ENCODE measurements at regions not wholly inside any gene's neighbourhood (a gene's known extent, or its start where the extent isn't known, plus 50 kb on each side); places are given as distances from the start of the nearest gene placed in this dataset.
"Not testable (repeated sequence)": the region's sequence is repeated elsewhere in the genome, so short reads cannot be mapped to it uniquely, and the experiment has no call there.

DNA sequence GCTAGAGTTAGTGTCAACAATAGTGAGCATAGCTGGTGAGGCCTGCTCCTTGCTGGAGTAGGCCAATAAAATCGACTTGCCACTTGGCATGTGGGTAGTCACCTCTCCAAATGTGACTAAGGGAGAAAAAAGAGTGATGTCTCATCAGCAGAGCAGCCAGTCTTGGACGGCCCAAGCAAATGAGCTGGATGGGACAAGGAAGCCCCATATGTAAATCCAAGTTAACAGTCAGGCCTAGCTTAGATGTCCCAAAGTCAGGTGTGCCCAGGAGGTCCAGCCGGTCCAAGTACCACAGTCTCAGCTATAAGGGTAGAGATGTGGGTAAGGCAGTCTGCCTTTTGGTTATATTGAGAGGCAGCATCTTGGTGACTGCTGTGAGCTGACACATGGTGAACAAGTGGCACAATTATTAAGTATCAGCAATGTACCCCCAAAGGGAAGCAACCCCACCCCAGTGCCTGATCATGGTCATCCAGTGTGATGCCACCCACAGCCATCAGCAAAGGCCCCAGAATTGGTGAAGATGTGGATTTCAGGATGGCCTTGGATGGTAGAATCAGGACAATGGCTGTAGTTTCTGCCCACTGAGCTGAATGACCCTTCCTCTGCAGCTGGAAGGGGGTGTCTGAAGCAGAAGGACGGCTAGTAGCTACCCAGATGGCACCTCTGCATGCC, 83.4 kb downstream of the TNFRSF13B start:
- TF ChIP-seq, protein P1, sequence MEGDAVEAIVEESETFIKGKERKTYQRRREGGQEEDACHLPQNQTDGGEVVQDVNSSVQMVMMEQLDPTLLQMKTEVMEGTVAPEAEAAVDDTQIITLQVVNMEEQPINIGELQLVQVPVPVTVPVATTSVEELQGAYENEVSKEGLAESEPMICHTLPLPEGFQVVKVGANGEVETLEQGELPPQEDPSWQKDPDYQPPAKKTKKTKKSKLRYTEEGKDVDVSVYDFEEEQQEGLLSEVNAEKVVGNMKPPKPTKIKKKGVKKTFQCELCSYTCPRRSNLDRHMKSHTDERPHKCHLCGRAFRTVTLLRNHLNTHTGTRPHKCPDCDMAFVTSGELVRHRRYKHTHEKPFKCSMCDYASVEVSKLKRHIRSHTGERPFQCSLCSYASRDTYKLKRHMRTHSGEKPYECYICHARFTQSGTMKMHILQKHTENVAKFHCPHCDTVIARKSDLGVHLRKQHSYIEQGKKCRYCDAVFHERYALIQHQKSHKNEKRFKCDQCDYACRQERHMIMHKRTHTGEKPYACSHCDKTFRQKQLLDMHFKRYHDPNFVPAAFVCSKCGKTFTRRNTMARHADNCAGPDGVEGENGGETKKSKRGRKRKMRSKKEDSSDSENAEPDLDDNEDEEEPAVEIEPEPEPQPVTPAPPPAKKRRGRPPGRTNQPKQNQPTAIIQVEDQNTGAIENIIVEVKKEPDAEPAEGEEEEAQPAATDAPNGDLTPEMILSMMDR (IDR thresholded peaks at IDR 0.05; ENCODE audit: low read depth, low read length, missing control alignments): no peak
- H3K4me3 ChIP-seq (ENCODE audit: low read depth, low read length): no peak overlapping the region
- DNase-seq (ENCODE audit: low read depth): no peak

- H3K4me3 ChIP-seq (ENCODE audit: low read depth, low read length): no peak overlapping the region
- TF ChIP-seq, protein P1 (IDR thresholded peaks at IDR 0.05; ENCODE audit: low read depth, low read length, missing control alignments): no peak
- no peak for DNase-seq (ENCODE audit: low read depth)
Observed at GRCh38 chr17:16887523-16888095, 84.3 kb downstream of the TNFRSF13B start.

DNA sequence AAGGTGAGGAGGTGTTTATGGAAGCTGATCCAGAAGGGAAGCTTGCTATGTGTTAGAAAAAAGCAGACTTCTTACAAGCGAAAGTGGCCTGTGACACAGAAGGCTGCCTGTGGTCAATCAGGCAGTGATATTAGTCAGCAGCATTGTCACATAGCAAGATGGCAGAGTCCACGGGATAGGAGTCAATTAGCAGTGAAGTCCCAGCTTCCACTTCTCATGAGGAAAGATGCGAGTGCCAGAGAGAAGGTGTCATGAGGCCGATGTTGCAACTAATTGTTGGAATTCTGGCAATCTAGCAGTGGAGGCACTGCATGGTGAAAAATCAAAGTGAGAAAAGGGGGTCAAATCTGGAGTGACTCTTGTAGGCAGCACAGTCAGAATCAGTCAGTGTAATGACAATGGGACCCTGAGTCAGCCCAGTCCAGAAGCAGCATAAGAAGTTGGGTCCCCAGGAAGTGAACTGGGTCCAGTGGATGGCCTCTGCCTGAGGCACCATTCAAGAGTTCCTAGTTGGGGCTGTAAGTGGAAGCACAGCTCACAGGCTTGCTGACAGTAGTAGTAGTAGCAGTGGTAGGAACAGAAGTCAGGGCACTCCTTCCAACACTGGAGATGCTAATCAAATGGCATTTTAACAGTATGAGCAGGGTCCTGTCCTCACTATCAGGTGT, 85.1 kb downstream of the TNFRSF13B start:
- DNase-seq (ENCODE audit: low read depth): no peak
- TF ChIP-seq, protein P1 (IDR thresholded peaks at IDR 0.05; ENCODE audit: low read depth, low read length, missing control alignments): no peak
- no peak overlapping the region for H3K4me3 ChIP-seq (ENCODE audit: low read depth, low read length)

GRCh38 chr17:16885204-16885603, 86.7 kb downstream of the TNFRSF13B start:
- not testable (repeated sequence) for DNase-seq (ENCODE audit: low read depth); H3K4me3 ChIP-seq (ENCODE audit: low read depth, low read length)

GRCh38 chr17:16882926-16883265, 89.0 kb downstream of the TNFRSF13B start:
- not testable (repeated sequence) for H3K4me3 ChIP-seq (ENCODE audit: low read depth, low read length); DNase-seq (ENCODE audit: low read depth)

- no peak for DNase-seq (ENCODE audit: low read depth)
- no peak overlapping the region for H3K4me3 ChIP-seq (ENCODE audit: low read depth, low read length)
- TF ChIP-seq, protein P1 (IDR thresholded peaks at IDR 0.05; ENCODE audit: low read depth, low read length, missing control alignments): no peak
Observed at GRCh38 chr17:16882243-16882925, 89.5 kb downstream of the TNFRSF13B start.

DNA sequence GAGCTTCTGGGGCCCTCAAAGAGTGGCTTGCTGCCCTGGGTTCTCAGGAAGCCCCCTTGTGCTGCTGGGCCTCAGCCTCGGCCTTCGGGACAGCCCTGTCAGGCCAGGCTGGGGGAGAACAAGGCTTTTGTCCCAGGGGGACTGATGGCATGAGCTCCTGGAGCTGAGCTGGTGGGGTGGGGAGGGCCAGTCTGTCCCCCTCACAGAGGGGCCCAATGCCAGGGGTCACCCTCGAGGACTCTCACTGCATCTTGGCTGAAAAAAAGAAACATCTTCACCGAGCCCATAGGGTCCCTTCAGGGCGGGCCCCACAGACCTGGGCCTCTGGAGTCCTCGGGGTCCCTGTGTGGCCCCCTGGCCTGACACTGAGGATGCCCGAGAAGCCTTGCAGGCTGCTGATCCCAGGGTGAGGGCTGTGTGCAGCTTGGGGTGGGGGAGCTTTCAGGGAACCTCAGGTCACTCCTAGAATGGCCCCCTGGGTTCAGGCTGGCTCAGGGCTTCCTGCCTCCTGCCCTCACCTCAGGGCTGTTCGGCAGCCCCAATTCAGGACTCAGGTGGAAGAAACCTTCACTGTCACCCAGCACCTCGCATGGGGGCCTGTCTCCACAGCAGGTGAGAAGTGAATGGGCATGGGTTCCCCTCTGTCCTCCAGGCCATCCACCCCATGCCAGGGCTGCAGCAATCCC, 90.5 kb downstream of the TNFRSF13B start:
- no peak for DNase-seq (ENCODE audit: low read depth)
- H3K4me3 ChIP-seq (ENCODE audit: low read depth, low read length): no peak overlapping the region
- TF ChIP-seq, protein P1 (IDR thresholded peaks at IDR 0.05; ENCODE audit: low read depth, low read length, missing control alignments): no peak

Data from GM12864 (cell line).